ENCODE measurements at regions not wholly inside any gene's neighbourhood (a gene's known extent, or its start where the extent isn't known, plus 50 kb on each side); places are given as distances from the start of the nearest gene placed in this dataset.

GRCh38 chr5:68685863-68686262 lies 408.0 kb upstream of the SLC30A5 start:
- TF ChIP-seq CTCF (IDR thresholded peaks at IDR 0.05) = no peak
- TF ChIP-seq POLR2A (IDR thresholded peaks at IDR 0.05; ENCODE audit: low read depth) = no peak
- no peak for TF ChIP-seq EP300 (IDR thresholded peaks at IDR 0.05)
